Smooth muscle cell (in vitro differentiated cells): ENCODE measurements at regions not wholly inside any gene's neighbourhood (a gene's known extent, or its start where the extent isn't known, plus 50 kb on each side); places are given as distances from the start of the nearest gene placed in this dataset.

Source experiments
- DNase-seq: peaks from one replicate; lab custom pipeline; 2025; ENCODE audit not compliant: unreplicated experiment; lab: John Stamatoyannopoulos, UW
- H2AFZ ChIP-seq: fragments of 200-600 bp; sonication (generic); 2 replicates; pipeline ENCODE4 v1.6.0; 2016; ENCODE audit warnings: antibody characterized with exemption, low read depth, mild to moderate bottlenecking
- H3F3A ChIP-seq: fragments of 200-600 bp; sonication (generic); 2 replicates; pipeline ENCODE4 v1.6.0; 2017; ENCODE audit warnings: antibody characterized with exemption, low read depth
- H3K27ac ChIP-seq: fragments of 200-600 bp; sonication (generic); 2 replicates; pipeline ENCODE4 v1.5.1; 2016; ENCODE audit warnings: low read depth, mild to moderate bottlenecking
- H3K27me3 ChIP-seq: fragments of 200-600 bp; sonication (generic); 2 replicates; pipeline ENCODE4 v1.6.1; 2016; ENCODE audit warnings: low read depth, mild to moderate bottlenecking
- H3K36me3 ChIP-seq: fragments of 200-600 bp; sonication (generic); 2 replicates; pipeline ENCODE4 v1.5.1; 2016; ENCODE audit warnings: low read depth
- H3K4me1 ChIP-seq: fragments of 200-600 bp; sonication (generic); 2 replicates; pipeline ENCODE4 v1.5.1; 2016; ENCODE audit warnings: low read depth
- H3K4me2 ChIP-seq: fragments of 200-600 bp; sonication (generic); 2 replicates; pipeline ENCODE4 v1.6.0; 2016; ENCODE audit warnings: mild to moderate bottlenecking
- H3K4me3 ChIP-seq: fragments of 200-600 bp; sonication (generic); 2 replicates; pipeline ENCODE4 v1.5.1; 2016; ENCODE audit warnings: mild to moderate bottlenecking
- H3K79me2 ChIP-seq: fragments of 200-600 bp; sonication (generic); 2 replicates; pipeline ENCODE4 v1.6.0; 2016; ENCODE audit warnings: low read depth, mild to moderate bottlenecking
- H3K9ac ChIP-seq: fragments of 200-600 bp; sonication (generic); 2 replicates; pipeline ENCODE4 v1.6.0; 2016; ENCODE audit warnings: low read depth
- H3K9me3 ChIP-seq: fragments of 200-600 bp; sonication (generic); replicated peaks from 2 replicates; pipeline ENCODE4 v1.5.1; 2016; ENCODE audit warnings: low read depth
- H4K20me1 ChIP-seq: fragments of 200-600 bp; sonication (generic); 2 replicates; pipeline ENCODE4 v1.6.0; 2016; ENCODE audit warnings: low read depth
- WGBS: methylation state at CpG from one replicate; pipeline ENCODE4 v1.1.7; 2016; ENCODE audit warnings: low lambda C conversion rate; 5-methylcytosine and 5-hydroxymethylcytosine counted together
- TF ChIP-seq, protein P1 (sequence below): fragments of 200-600 bp; sonication (generic); IDR thresholded peaks from 2 replicates; pipeline ENCODE4 v1.5.1; 2017; ENCODE audit warnings: borderline replicate concordance, mild to moderate bottlenecking, antibody characterized with exemption; ENCODE audit not compliant: insufficient read depth, poor library complexity, severe bottlenecking

DNA sequence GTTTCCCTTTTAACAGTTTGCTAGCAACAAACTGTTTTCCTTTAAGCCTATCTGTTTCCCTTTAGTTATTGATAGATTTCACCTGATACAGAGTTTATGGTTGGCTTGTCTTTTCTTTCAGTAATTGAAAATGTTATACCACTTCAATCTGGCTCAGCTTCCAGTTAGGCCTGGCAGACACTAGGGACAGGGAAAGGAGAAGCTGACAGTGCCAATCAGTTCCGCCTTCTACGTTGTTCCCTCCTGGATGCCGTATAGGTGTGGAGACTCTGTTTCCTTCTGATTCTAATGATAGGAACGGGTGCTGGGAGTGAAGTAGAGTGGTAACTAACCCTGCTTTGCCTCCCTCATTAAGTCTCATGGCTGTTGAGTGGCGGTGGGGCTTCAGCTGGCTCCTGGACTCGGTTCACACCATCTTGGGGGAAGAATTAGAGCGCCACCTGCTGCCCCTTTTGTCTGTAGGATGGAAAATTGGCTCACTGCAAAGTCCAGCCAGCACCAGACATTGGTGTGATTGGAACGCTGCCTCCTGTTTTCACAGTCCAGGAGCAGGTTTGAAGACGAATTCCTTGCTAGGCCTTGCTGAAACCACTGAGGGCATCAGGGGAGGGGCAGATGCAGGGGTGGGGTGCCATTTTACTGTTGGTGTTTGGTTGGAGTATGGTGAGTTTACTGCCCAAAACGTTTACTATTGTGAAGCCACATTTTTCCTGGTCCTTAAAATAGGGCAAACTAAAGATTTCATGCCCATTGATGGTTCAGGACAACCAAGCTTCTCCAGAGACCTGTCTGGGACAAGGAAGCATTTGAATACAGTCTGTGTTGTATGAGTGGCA lies 1729.5 kb downstream of the GRIK2 start:
- WGBS, result 32% methylated on average over 9 of the region's 10 CpGs
- H4K20me1 ChIP-seq, result no peaks in the 10 kb centered on the region
- H3K4me2 ChIP-seq, result no peak overlapping the region
- H3K9me3 ChIP-seq, result no peaks in the 10 kb centered on the region
- H3K4me1 ChIP-seq, result no peaks in the 10 kb centered on the region
- no peak overlapping the region for H3K9ac ChIP-seq
- peak; percentile 17 for DNase-seq
- H3K4me3 ChIP-seq, result no peak overlapping the region
- H3K27ac ChIP-seq, result no peak overlapping the region
- H3K27me3 ChIP-seq, result no peaks in the 10 kb centered on the region
- H2AFZ ChIP-seq, result peak overlapping the region; percentile 82
- no peaks in the 10 kb centered on the region for H3K79me2 ChIP-seq
- H3F3A ChIP-seq, result no peaks in the 10 kb centered on the region
- no peaks in the 10 kb centered on the region for H3K36me3 ChIP-seq
- TF ChIP-seq, protein P1, sequence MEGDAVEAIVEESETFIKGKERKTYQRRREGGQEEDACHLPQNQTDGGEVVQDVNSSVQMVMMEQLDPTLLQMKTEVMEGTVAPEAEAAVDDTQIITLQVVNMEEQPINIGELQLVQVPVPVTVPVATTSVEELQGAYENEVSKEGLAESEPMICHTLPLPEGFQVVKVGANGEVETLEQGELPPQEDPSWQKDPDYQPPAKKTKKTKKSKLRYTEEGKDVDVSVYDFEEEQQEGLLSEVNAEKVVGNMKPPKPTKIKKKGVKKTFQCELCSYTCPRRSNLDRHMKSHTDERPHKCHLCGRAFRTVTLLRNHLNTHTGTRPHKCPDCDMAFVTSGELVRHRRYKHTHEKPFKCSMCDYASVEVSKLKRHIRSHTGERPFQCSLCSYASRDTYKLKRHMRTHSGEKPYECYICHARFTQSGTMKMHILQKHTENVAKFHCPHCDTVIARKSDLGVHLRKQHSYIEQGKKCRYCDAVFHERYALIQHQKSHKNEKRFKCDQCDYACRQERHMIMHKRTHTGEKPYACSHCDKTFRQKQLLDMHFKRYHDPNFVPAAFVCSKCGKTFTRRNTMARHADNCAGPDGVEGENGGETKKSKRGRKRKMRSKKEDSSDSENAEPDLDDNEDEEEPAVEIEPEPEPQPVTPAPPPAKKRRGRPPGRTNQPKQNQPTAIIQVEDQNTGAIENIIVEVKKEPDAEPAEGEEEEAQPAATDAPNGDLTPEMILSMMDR, result peak; percentile 62

DNA sequence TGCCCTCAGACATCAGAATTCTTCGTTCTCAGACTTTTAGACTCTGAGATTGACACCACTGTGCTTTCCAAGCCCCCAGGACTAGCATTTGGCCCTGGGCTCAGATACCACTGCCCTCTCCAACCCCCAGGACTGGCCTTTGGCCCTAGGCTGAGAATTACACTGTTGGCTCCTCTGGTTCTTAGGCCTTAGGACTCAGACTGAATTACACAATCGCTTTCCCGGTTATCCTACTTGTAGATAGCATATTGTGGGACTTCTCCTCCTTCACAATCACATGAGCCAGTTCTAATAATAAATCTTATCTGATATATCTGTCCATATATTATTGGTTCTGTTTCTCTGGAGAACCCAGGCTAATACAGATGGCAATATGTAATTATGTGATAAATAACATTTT lies 1725.5 kb downstream of the GRIK2 start:
- Histone ChIP-seq H3K36me3 (no peaks in the 10 kb centered on the region), H3K4me2 (no peak overlapping the region), H3K9ac (no peak overlapping the region), H3K9me3 (no peaks in the 10 kb centered on the region), H3F3A (no peaks in the 10 kb centered on the region), H4K20me1 (no peaks in the 10 kb centered on the region), H3K4me1 (no peaks in the 10 kb centered on the region), H3K27ac (no peak overlapping the region), H3K79me2 (no peaks in the 10 kb centered on the region), H3K4me3 (no peak overlapping the region), H3K27me3 (no peaks in the 10 kb centered on the region), H2AFZ (no peak overlapping the region)
- WGBS, result 81% methylated on average over 3 of the region's 3 CpGs
- TF ChIP-seq, protein P1, result no peak
- DNase-seq, result no peak

DNA sequence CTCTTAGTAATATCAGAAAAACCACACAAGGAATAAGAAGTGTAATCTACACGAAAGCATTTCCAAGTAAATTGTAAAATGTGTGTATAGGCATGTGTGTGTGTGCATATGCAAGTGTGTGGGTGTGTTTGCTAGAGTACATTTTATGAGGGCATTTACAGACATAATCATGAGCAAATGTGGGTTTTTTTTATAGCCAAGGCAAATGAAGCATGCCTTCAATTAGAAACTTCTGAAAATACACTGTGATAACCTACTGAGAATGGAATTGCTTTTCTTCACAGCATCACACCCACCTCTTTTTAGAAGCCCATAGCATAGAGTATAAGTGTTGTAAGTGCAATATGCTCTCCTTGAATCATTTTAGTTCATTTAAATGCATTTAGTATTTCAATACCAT lies 1721.1 kb downstream of the GRIK2 start:
- 46% methylated on average over 1 of the region's 1 CpG for WGBS
- H3K36me3 ChIP-seq, result no peaks in the 10 kb centered on the region
- no peaks in the 10 kb centered on the region for H3K9me3 ChIP-seq
- no peak overlapping the region for H2AFZ ChIP-seq
- H3K9ac ChIP-seq, result no peak overlapping the region
- DNase-seq, result no peak
- no peaks in the 10 kb centered on the region for H3K4me1 ChIP-seq
- H3K27me3 ChIP-seq, result no peaks in the 10 kb centered on the region
- H3K27ac ChIP-seq, result no peak overlapping the region
- H3K79me2 ChIP-seq, result no peaks in the 10 kb centered on the region
- TF ChIP-seq, protein P1, result no peak
- H3F3A ChIP-seq, result no peaks in the 10 kb centered on the region
- no peaks in the 10 kb centered on the region for H4K20me1 ChIP-seq
- H3K4me3 ChIP-seq, result no peak overlapping the region
- no peak overlapping the region for H3K4me2 ChIP-seq

DNA sequence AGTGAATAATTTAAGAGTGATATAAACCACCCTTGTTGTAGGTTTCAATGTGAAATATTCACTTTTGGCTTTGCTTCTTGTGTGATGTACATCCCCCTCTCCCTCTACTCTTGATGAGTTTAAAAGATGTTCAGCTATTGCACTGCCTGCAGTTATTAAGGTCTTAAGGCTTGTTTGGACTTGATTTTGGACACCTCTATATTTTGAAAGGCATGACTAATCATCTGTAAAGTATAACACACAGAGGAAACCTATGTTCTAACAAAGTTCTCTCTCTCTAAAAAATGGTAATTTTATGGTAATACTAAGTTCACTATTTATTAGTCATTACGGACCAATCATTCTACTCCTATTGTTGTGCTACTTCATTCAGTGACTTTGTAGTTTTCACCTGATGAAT lies 1719.9 kb downstream of the GRIK2 start:
- no peaks in the 10 kb centered on the region for H4K20me1 ChIP-seq
- no peak overlapping the region for H3K4me3 ChIP-seq
- WGBS, result 86% methylated on average over 1 of the region's 1 CpG
- H3K36me3 ChIP-seq, result no peaks in the 10 kb centered on the region
- no peak overlapping the region for H2AFZ ChIP-seq
- DNase-seq, result no peak
- no peak overlapping the region for H3K9ac ChIP-seq
- H3K4me2 ChIP-seq, result no peak overlapping the region
- no peaks in the 10 kb centered on the region for H3K4me1 ChIP-seq
- H3K79me2 ChIP-seq, result no peaks in the 10 kb centered on the region
- no peak overlapping the region for H3K27ac ChIP-seq
- TF ChIP-seq, protein P1, result no peak
- no peaks in the 10 kb centered on the region for H3K27me3 ChIP-seq
- H3F3A ChIP-seq, result no peaks in the 10 kb centered on the region
- H3K9me3 ChIP-seq, result no peaks in the 10 kb centered on the region
